ENCODE measurements at regions not wholly inside any gene's neighbourhood (a gene's known extent, or its start where the extent isn't known, plus 50 kb on each side); places are given as distances from the start of the nearest gene placed in this dataset.

GRCh38 chr5:2001300-2001699, 118.6 kb upstream of the IRX4 start:
- TF ChIP-seq CTCF (IDR thresholded peaks at IDR 0.05) (no peak), EZH2phosphoT487 (IDR thresholded peaks at IDR 0.05) (no peak)

Measured in neural progenitor cell (in vitro differentiated cells).